Activated CD8-positive, alpha-beta T cell treated with anti-CD3 and anti-CD28 coated beads for 36 hours (primary cell): ENCODE measurements at regions not wholly inside any gene's neighbourhood (a gene's known extent, or its start where the extent isn't known, plus 50 kb on each side); places are given as distances from the start of the nearest gene placed in this dataset.

Source experiments
- ATAC-seq: fragments of 200-7000 bp; cut with Tn5 transposase; one replicate; pipeline ENCODE4 v1.10.0; 2021; ENCODE audit warnings: mild to moderate bottlenecking, moderate library complexity
- CTCF ChIA-PET: fragments of 350-600 bp; sonication (Branson Sonifier 250); formaldehyde crosslinking; loops from one replicate; lab custom pipeline; 2021; ENCODE audit warnings: antibody characterized with exemption; lab: Charles Lee
- POLR2A ChIA-PET: fragments of 350-600 bp; sonication (Branson Sonifier 250); formaldehyde crosslinking; loops from one replicate; lab custom pipeline; 2021; ENCODE audit warnings: antibody characterized with exemption; lab: Charles Lee
- DNase-seq: peaks from one replicate; pipeline ENCODE4 v3.0.0-alpha.2; 2020
- H3K27ac Mint-ChIP-seq: one replicate; pipeline ENCODE4 v1.8.0; 2021; ENCODE audit warnings: mild to moderate bottlenecking, mixed read lengths
- H3K27me3 Mint-ChIP-seq: one replicate; pipeline ENCODE4 v1.8.0; 2021; ENCODE audit warnings: mixed read lengths
- H3K36me3 Mint-ChIP-seq: one replicate; pipeline ENCODE4 v1.8.0; 2021; ENCODE audit warnings: low read depth, mixed read lengths
- H3K4me1 Mint-ChIP-seq: one replicate; pipeline ENCODE4 v1.8.0; 2021; ENCODE audit warnings: low read depth, mixed read lengths
- H3K4me3 Mint-ChIP-seq: one replicate; pipeline ENCODE4 v1.8.0; 2021; ENCODE audit warnings: mild to moderate bottlenecking, moderate library complexity, mixed read lengths
- H3K9me3 Mint-ChIP-seq: one replicate; pipeline ENCODE4 v1.8.0; 2021; ENCODE audit warnings: mixed read lengths
- intact Hi-C: fragments of 100-400 bp; cut with micrococcal nuclease; formaldehyde crosslinking; loops from one replicate; pipeline ENCODE4 v1.10.0; 2022
- TF ChIP-seq, protein P1 (sequence below): fragments of 200-600 bp; IDR thresholded peaks from one replicate; pipeline ENCODE4 v1.8.0; 2022; ENCODE audit warnings: antibody characterized with exemption, mild to moderate bottlenecking

DNA sequence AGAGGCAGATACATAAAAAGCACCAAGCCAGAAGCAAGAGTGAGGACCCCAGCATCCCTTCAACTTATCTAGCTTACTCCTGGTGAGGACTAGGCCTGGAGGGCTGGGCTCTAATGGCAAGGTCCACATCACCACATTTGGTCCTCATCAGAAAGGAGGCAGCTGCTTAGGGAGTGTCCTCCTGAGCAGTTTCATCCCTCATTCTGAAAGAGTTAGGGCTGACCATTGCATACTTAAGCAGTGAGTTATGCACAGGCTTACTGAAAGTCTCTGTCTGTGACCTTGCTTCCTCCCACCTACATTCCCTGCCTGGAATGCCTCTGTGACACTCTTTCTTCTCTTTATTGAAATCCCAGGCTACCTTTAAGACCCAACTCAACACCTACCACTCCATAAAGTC, 301.8 kb upstream of the ACVR2A start:
- ChIA-PET CTCF (no interaction called here), POLR2A (no interaction called here)
- Mint-ChIP-seq H3K4me3 (no peak overlapping the region), H3K27me3 (no peaks in the 10 kb centered on the region), H3K4me1 (no peaks in the 10 kb centered on the region), H3K27ac (no peak overlapping the region), H3K36me3 (no peaks in the 10 kb centered on the region), H3K9me3 (no peaks in the 10 kb centered on the region)
- DNase-seq (no peak), ATAC-seq (no peak)
- intact Hi-C loops, result no loop called here
- TF ChIP-seq, protein P1, sequence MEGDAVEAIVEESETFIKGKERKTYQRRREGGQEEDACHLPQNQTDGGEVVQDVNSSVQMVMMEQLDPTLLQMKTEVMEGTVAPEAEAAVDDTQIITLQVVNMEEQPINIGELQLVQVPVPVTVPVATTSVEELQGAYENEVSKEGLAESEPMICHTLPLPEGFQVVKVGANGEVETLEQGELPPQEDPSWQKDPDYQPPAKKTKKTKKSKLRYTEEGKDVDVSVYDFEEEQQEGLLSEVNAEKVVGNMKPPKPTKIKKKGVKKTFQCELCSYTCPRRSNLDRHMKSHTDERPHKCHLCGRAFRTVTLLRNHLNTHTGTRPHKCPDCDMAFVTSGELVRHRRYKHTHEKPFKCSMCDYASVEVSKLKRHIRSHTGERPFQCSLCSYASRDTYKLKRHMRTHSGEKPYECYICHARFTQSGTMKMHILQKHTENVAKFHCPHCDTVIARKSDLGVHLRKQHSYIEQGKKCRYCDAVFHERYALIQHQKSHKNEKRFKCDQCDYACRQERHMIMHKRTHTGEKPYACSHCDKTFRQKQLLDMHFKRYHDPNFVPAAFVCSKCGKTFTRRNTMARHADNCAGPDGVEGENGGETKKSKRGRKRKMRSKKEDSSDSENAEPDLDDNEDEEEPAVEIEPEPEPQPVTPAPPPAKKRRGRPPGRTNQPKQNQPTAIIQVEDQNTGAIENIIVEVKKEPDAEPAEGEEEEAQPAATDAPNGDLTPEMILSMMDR, result no peak

DNA sequence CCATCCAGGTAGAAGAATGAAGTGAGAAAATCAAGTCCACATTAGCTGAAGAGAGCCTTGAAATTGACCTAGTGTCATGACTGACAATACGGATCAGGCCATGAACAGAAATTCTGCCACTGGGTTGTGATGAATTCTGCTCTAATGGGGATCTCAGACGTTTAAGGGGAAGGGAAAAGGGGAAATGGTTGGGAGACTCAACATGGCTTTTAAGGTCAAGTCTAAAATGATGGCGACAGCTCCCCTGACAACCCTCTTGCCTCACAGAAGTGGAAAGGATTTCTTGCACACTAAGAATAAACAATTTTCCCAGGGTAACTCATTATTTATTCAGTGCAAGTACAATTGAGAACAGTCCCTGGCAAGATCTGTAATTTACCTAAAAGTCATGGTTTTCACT, 302.5 kb upstream of the ACVR2A start:
- TF ChIP-seq, protein P1, result no peak
- intact Hi-C loops, result no loop called here
- H3K27ac Mint-ChIP-seq, result no peak overlapping the region
- H3K4me1 Mint-ChIP-seq, result no peaks in the 10 kb centered on the region
- ChIA-PET POLR2A (no interaction called here), CTCF (no interaction called here)
- H3K4me3 Mint-ChIP-seq, result no peak overlapping the region
- DNase-seq, result no peak
- no peak for ATAC-seq
- no peaks in the 10 kb centered on the region for H3K36me3 Mint-ChIP-seq
- no peaks in the 10 kb centered on the region for H3K27me3 Mint-ChIP-seq
- no peaks in the 10 kb centered on the region for H3K9me3 Mint-ChIP-seq

DNA sequence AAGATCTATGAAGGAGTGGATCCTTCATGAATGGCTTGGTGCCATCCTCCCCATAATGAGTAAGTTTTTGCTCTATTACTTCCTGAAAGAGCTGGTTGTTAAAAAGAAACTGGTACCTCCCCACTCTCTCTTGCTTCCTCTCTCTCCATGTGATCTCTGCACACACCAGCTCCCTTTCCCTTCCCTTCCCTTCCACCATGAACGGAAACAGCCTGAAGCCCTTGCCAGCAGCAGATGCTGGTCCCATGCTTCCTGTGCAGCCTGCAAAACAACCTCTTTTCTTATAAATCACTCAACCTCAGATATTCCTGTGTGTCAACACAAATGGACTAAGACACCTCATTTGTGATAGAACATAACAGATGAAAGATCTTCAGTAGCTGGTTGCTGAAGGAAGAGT, 303.5 kb upstream of the ACVR2A start:
- H3K9me3 Mint-ChIP-seq, result no peaks in the 10 kb centered on the region
- TF ChIP-seq, protein P1, result no peak
- H3K36me3 Mint-ChIP-seq, result no peaks in the 10 kb centered on the region
- H3K4me1 Mint-ChIP-seq, result no peaks in the 10 kb centered on the region
- POLR2A ChIA-PET, result no interaction called here
- ATAC-seq, result no peak
- no peak for DNase-seq
- H3K27ac Mint-ChIP-seq, result no peak overlapping the region
- no peak overlapping the region for H3K4me3 Mint-ChIP-seq
- H3K27me3 Mint-ChIP-seq, result no peaks in the 10 kb centered on the region
- intact Hi-C loops, result no loop called here
- CTCF ChIA-PET, result no interaction called here

DNA sequence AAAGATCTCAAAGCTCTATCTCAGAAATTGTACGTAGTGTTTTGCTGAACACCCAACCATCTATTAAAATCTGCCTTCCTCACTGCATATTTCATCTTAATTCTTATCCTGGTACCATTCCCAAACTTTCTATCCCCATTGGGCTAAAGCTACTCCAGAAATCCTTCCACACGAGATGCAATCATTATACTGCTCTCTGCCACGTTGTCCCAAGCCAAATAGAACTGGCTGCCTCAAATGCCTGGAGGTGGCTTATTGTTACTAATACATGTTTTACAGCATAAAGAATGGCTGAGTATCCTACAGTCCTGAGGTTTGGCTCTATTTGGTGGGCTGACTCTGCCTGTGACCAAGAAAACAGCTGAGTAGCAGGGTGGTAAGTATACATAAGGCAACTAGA, 306.0 kb upstream of the ACVR2A start:
- Mint-ChIP-seq H3K9me3 (no peaks in the 10 kb centered on the region), H3K36me3 (no peaks in the 10 kb centered on the region), H3K27ac (no peak overlapping the region), H3K4me1 (no peaks in the 10 kb centered on the region), H3K27me3 (no peaks in the 10 kb centered on the region), H3K4me3 (no peak overlapping the region)
- ATAC-seq, result no peak
- ChIA-PET POLR2A (no interaction called here), CTCF (interaction anchor here (1.4 kb wide), 1 partner anchor 10 kb away, joined by 3 read pairs; no protein-coding TSS in a partner anchor)
- intact Hi-C loops, result no loop called here
- TF ChIP-seq, protein P1, result no peak
- no peak for DNase-seq

DNA sequence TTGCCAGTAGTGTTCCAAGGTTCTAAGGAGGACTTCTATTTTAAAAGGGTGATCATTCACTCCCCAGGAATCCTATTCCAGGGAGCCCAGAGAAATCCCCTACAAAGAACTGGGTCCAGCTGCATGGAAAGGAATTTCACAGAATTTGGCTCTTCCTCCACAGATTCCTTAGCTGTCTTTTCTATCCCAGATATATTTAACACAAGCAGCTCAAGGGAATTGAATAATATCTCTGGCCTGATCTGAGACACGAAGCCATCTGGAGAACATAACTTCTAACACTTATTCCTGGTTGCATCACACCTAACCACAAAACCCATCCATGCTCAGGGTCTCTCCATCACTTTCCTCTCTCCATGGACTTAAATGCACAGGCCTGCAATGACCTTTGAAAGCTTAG, 306.7 kb upstream of the ACVR2A start:
- DNase-seq, result no peak
- TF ChIP-seq, protein P1, result no peak
- Mint-ChIP-seq H3K27ac (no peak overlapping the region), H3K36me3 (no peaks in the 10 kb centered on the region), H3K4me3 (no peak overlapping the region), H3K27me3 (no peaks in the 10 kb centered on the region), H3K9me3 (no peaks in the 10 kb centered on the region), H3K4me1 (no peaks in the 10 kb centered on the region)
- CTCF ChIA-PET, result interaction anchor here (1.4 kb wide), 1 partner anchor 10 kb away, joined by 3 read pairs; no protein-coding TSS in a partner anchor
- no peak for ATAC-seq
- POLR2A ChIA-PET, result no interaction called here
- intact Hi-C loops, result no loop called here
